ENCODE measurements at regions not wholly inside any gene's neighbourhood (a gene's known extent, or its start where the extent isn't known, plus 50 kb on each side); places are given as distances from the start of the nearest gene placed in this dataset.

DNA sequence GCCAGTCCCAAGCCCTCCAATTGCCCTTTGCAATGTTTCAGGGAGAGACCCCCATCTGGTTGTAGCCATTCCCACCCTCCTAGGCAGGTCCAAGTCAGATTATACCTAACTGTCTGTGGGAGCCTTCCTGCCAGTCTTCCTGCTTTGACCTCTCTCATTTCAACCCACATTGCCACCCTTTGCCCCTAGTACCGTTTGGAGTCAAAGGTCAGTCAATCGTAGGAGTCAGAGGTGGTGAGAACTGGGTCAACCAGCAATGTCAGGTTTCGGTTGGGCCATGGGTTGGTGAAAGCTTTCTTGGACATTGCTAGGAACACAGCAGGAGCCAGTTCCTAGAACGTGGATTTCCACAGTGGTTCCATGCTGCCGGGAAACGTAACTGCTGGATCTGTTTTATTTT is 269.4 kb upstream of the GHITM start:
- POLR2A ChIA-PET = no interaction called here
- dilution Hi-C loops (cut with MboI; ENCODE audit: extremely low pct_ligation_motif_present, low sequenced_read_pairs) (no loop called here), intact Hi-C loops (cut with micrococcal nuclease) (loop anchor here (2.0 to 10.0 kb wide), 2 partner anchors 305 to 887 kb away; no protein-coding TSS in a partner anchor)
- Histone ChIP-seq H3K27ac (ENCODE audit: insufficient read depth, low read depth, low read length) (no peak overlapping the region), H3K4me2 (ENCODE audit: insufficient read depth, low read length) (no peak overlapping the region), H3K36me3 (ENCODE audit: control insufficient read depth in 2 of 2, extremely low read depth in 1 of 2, insufficient read depth in 2 of 2, low read length in 2 of 2) (no peaks in the 10 kb centered on the region), H3K79me2 (ENCODE audit: control insufficient read depth, insufficient read depth, low read length) (no peaks in the 10 kb centered on the region), H3K4me3 (replicated peaks in 1 of 3; ENCODE audit: insufficient read depth in 1 of 3, low read depth in 1 of 3, low read length in 3 of 3) (no peak overlapping the region), H3K9me3 (replicated peaks; ENCODE audit: control insufficient read depth, insufficient read depth, low read length) (no peaks in the 10 kb centered on the region), H3K4me1 (ENCODE audit: control insufficient read depth, extremely low read depth, insufficient read depth, low read length) (no peaks in the 10 kb centered on the region), H4K20me1 (replicated peaks; ENCODE audit: control insufficient read depth, extremely low read depth, insufficient read depth, low read length) (no peaks in the 10 kb centered on the region), H3K9ac (replicated peaks; ENCODE audit: extremely low read depth, insufficient read depth, low read length) (no peak overlapping the region), H3K9me1 (replicated peaks; ENCODE audit: control insufficient read depth, extremely low read depth, insufficient read depth, low read length) (no peaks in the 10 kb centered on the region), H3K27me3 (ENCODE audit: control insufficient read depth in 2 of 2, insufficient read depth in 2 of 2, low read length in 2 of 2) (no peaks in the 10 kb centered on the region), H2AFZ (ENCODE audit: low read depth, low read length) (no peak overlapping the region)
- no peak for DNase-seq (ENCODE audit: low read depth, low spot score)
- BruUV-seq (replicated peaks) = no TSS peak
- TF ChIP-seq FOS (IDR thresholded peaks at IDR 0.05; ENCODE audit: borderline replicate concordance, insufficient read depth, low read length) (no peak), POLR2AphosphoS5 (IDR thresholded peaks at IDR 0.05; ENCODE audit: insufficient read depth, low read depth, low read length) (no peak), MYC (IDR thresholded peaks at IDR 0.05; ENCODE audit: low read depth, low read length) (no peak), EZH2 (IDR thresholded peaks at IDR 0.05; ENCODE audit: borderline replicate concordance, low read depth, low read length, severe bottlenecking) (no peak), GATA2 (IDR thresholded peaks at IDR 0.05; ENCODE audit: insufficient read depth, insufficient read length, low read depth, low read length) (no peak), POLR2A (IDR thresholded peaks at IDR 0.05; ENCODE audit: low read depth, low read length) (no peak), JUN (IDR thresholded peaks at IDR 0.05; ENCODE audit: borderline replicate concordance, insufficient read depth, insufficient read length, low read depth) (no peak)
- CTCF ChIA-PET = interaction anchor here (0.8 to 3.2 kb wide), 14 partner anchors 12 to 1075 kb away, joined by 3 to 114 read pairs (median 10); no protein-coding TSS in a partner anchor
- FAIRE-seq = no peak

Data from endothelial cell of umbilical vein (primary cell).